GM23248 (cell line): ENCODE measurements at regions not wholly inside any gene's neighbourhood (a gene's known extent, or its start where the extent isn't known, plus 50 kb on each side); places are given as distances from the start of the nearest gene placed in this dataset.

Experiments used
- EZH2 ChIP-seq: fragments of 200-600 bp; sonication (generic); IDR thresholded peaks from 2 replicates; pipeline ENCODE4 v1.6.1; 2018; ENCODE audit warnings: antibody characterized with exemption, mild to moderate bottlenecking; ENCODE audit not compliant: insufficient read depth, poor library complexity, severe bottlenecking
- EZH2phosphoT487 ChIP-seq: fragments of 200-600 bp; sonication (generic); IDR thresholded peaks from 2 replicates; pipeline ENCODE4 v1.6.1; 2018; ENCODE audit warnings: antibody characterized with exemption, moderate library complexity, mild to moderate bottlenecking, low read depth; ENCODE audit not compliant: insufficient read depth

DNA sequence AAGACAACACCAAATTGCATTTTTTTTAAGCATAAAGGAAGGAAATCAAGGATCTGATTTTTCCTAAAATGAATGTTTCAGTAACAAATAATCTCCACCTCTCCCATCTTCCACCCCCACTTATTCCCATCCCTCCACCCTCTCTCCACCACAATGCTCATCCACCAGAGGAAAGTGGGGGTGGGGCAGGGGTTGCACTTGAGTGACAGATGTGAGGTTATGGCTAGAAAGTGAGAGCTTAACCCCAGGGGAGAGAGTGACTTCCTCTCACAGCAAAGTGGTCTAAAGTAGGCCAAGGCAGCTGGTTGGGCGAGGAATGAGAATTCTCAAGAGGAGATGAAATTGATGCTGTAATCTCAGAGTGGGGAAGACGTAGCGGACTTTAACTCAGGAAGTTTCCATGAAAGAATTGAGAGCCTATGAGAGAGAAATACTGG is 104.7 kb downstream of the HNRNPLL start:
- TF ChIP-seq EZH2 (no peak), EZH2phosphoT487 (no peak)
